DND-41 (cell line): ENCODE measurements at regions not wholly inside any gene's neighbourhood (a gene's known extent, or its start where the extent isn't known, plus 50 kb on each side); places are given as distances from the start of the nearest gene placed in this dataset.

Experiments used
- ATAC-seq: fragments of 200-7000 bp; cut with Tn5 transposase; 3 replicates; pipeline ENCODE4 v1.9.1; 2021; ENCODE audit warnings: low read depth; ENCODE audit not compliant: insufficient read depth
- DNase-seq: peaks from one replicate; pipeline ENCODE4 v3.0.0-alpha.2; 2020
- H2AFZ ChIP-seq: 2 replicates; pipeline ENCODE4 v1.6.0; 2012; ENCODE audit warnings: low read depth, low read length
- H3K27ac ChIP-seq: 2 replicates; pipeline ENCODE4 v1.5.1; 2012; ENCODE audit warnings: low read length, inconsistent platforms
- H3K27me3 ChIP-seq: fragments of 200-600 bp; sonication (generic); 2 replicates; pipeline ENCODE4 v1.6.0; 2012; ENCODE audit warnings: low read length, mild to moderate bottlenecking, inconsistent platforms; ENCODE audit not compliant: insufficient read depth, poor library complexity
- H3K36me3 ChIP-seq: 2 replicates; pipeline ENCODE4 v1.5.1; 2012; ENCODE audit warnings: low read length, inconsistent platforms; ENCODE audit not compliant: insufficient read depth
- H3K4me1 ChIP-seq: 2 replicates; pipeline ENCODE4 v1.5.1; 2012; ENCODE audit warnings: mild to moderate bottlenecking, low read length; ENCODE audit not compliant: insufficient read depth
- H3K4me2 ChIP-seq: 2 replicates; pipeline ENCODE4 v1.6.0; 2012; ENCODE audit warnings: mild to moderate bottlenecking, moderate library complexity, low read length, inconsistent platforms; ENCODE audit not compliant: insufficient read depth
- H3K4me3 ChIP-seq, 2 experiments: fragments of 200-600 bp in 1 of 2; shearing (Covaris generic) in 1 of 2; 2 replicates each; pipeline ENCODE4 v1.5.1; 2012 to 2016; ENCODE audit warnings: inconsistent platforms in 2 of 2, low read length in 2 of 2, mild to moderate bottlenecking in 2 of 2, low read depth in 1 of 2, moderate library complexity in 1 of 2
- H3K79me2 ChIP-seq: 2 replicates; pipeline ENCODE4 v1.6.0; 2012; ENCODE audit warnings: low read length, inconsistent platforms; ENCODE audit not compliant: insufficient read depth
- H3K9ac ChIP-seq: 2 replicates; pipeline ENCODE4 v1.6.0; 2012; ENCODE audit warnings: low read depth, mild to moderate bottlenecking, inconsistent platforms, low read length, moderate library complexity
- H3K9me3 ChIP-seq: 2 replicates; pipeline ENCODE4 v1.5.1; 2012; ENCODE audit warnings: low read length, moderate library complexity, mild to moderate bottlenecking, inconsistent platforms; ENCODE audit not compliant: insufficient read depth, severe bottlenecking
- H4K20me1 ChIP-seq: 2 replicates; pipeline ENCODE4 v1.6.0; 2012; ENCODE audit warnings: low read length; ENCODE audit not compliant: insufficient read depth
- EZH2 ChIP-seq: IDR thresholded peaks from 3 replicates; pipeline ENCODE4 v1.6.1; 2012; ENCODE audit warnings: borderline replicate concordance, low read depth, mild to moderate bottlenecking, moderate library complexity, low read length, inconsistent platforms; ENCODE audit not compliant: severe bottlenecking
- TF ChIP-seq, protein P1 (sequence below): IDR thresholded peaks from 2 replicates; pipeline ENCODE4 v1.5.1; 2012; ENCODE audit warnings: borderline replicate concordance, low read length, moderate library complexity, mild to moderate bottlenecking; ENCODE audit not compliant: poor library complexity, severe bottlenecking; ENCODE audit errors: extremely low read depth

DNA sequence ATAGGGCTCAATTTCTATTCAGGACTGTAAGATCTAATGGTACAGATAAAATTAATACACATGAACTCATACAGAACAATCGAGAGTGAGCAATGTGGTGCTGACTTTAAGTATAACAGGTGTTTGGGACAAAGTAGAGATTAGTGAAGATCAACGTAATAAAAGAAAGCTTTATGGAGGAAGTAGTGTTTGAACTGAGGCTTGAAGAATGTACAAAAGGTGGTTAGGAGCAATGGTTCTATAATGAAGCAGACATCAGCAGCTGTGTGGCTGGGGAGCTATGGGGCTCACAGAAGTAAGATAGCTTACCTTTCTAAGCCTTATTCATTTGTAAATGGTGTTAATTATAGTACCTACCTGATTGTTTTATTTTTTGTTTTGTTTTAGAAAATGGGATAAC is 275.4 kb upstream of the RGMB start:
- Histone ChIP-seq H3K27me3 (no peaks in the 10 kb centered on the region), H3K36me3 (no peaks in the 10 kb centered on the region), H3K9me3 (no peaks in the 10 kb centered on the region), H3K79me2 (no peaks in the 10 kb centered on the region), H3K4me1 (peaks cover 8% of the 10 kb centered on the region; the same call in 1 of the 2 replicates), H3K4me2 (no peak overlapping the region), H3K27ac (no peak overlapping the region), H3K4me3 (no peak overlapping the region), H4K20me1 (no peaks in the 10 kb centered on the region), H2AFZ (no peak overlapping the region), H3K9ac (no peak overlapping the region)
- DNase-seq (no peak), ATAC-seq (no peak)
- no peak for TF ChIP-seq EZH2
- TF ChIP-seq, protein P1, sequence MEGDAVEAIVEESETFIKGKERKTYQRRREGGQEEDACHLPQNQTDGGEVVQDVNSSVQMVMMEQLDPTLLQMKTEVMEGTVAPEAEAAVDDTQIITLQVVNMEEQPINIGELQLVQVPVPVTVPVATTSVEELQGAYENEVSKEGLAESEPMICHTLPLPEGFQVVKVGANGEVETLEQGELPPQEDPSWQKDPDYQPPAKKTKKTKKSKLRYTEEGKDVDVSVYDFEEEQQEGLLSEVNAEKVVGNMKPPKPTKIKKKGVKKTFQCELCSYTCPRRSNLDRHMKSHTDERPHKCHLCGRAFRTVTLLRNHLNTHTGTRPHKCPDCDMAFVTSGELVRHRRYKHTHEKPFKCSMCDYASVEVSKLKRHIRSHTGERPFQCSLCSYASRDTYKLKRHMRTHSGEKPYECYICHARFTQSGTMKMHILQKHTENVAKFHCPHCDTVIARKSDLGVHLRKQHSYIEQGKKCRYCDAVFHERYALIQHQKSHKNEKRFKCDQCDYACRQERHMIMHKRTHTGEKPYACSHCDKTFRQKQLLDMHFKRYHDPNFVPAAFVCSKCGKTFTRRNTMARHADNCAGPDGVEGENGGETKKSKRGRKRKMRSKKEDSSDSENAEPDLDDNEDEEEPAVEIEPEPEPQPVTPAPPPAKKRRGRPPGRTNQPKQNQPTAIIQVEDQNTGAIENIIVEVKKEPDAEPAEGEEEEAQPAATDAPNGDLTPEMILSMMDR, result no peak

DNA sequence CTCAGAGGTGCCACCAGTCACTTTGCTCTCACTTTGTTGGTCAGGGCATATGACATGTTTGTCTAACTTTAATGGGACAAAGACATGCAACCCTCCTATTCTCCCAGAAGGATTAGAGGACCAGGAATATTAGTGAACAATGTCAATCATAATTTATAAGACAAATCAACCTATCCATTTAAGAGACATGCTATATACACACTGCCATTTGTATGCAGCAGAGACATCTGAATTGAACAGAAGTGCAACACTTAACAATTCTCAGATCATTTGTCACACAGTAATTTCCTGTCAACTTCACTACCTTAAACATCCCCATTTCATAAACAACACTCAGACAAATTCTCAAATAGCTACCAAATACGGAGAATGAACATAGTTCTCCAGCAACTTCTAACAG is 273.6 kb upstream of the RGMB start:
- Histone ChIP-seq H4K20me1 (no peaks in the 10 kb centered on the region), H2AFZ (no peak overlapping the region), H3K9me3 (no peaks in the 10 kb centered on the region), H3K4me3 (no peak overlapping the region), H3K79me2 (no peaks in the 10 kb centered on the region), H3K4me2 (no peak overlapping the region), H3K4me1 (peaks cover 8% of the 10 kb centered on the region; the same call in 1 of the 2 replicates), H3K27ac (no peak overlapping the region), H3K36me3 (no peaks in the 10 kb centered on the region), H3K27me3 (no peaks in the 10 kb centered on the region), H3K9ac (no peak overlapping the region)
- DNase-seq (no peak), ATAC-seq (no peak)
- TF ChIP-seq EZH2, result no peak
- TF ChIP-seq, protein P1, result no peak

DNA sequence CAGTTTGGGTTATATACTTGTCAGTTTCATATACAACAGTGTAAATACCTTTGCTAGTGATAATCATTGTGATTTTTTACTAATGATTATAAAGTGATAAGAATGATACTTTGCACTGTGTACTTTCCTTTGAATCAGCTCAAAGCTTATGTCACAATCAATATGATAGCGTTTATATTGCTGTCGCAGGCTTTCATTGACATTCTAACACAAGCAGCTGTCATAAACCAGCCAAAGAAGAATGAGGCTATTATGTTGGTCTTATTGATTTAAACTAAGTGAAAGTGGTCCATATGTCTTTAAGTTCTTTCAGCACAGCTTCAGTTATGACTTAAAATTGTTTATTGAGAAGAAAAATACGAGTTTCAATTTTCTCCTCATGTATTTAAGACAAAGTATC is 272.7 kb upstream of the RGMB start:
- peaks cover 8% of the 10 kb centered on the region; the same call in 1 of the 2 replicates for H3K4me1 ChIP-seq
- no peak for ATAC-seq
- H3K9me3 ChIP-seq, result no peaks in the 10 kb centered on the region
- H3K79me2 ChIP-seq, result no peaks in the 10 kb centered on the region
- H3K27me3 ChIP-seq, result no peaks in the 10 kb centered on the region
- no peak overlapping the region for H2AFZ ChIP-seq
- no peak overlapping the region for H3K4me3 ChIP-seq
- DNase-seq, result no peak
- TF ChIP-seq, protein P1, result no peak
- TF ChIP-seq EZH2, result no peak
- H3K27ac ChIP-seq, result no peak overlapping the region
- no peaks in the 10 kb centered on the region for H3K36me3 ChIP-seq
- no peaks in the 10 kb centered on the region for H4K20me1 ChIP-seq
- no peak overlapping the region for H3K4me2 ChIP-seq
- no peak overlapping the region for H3K9ac ChIP-seq

DNA sequence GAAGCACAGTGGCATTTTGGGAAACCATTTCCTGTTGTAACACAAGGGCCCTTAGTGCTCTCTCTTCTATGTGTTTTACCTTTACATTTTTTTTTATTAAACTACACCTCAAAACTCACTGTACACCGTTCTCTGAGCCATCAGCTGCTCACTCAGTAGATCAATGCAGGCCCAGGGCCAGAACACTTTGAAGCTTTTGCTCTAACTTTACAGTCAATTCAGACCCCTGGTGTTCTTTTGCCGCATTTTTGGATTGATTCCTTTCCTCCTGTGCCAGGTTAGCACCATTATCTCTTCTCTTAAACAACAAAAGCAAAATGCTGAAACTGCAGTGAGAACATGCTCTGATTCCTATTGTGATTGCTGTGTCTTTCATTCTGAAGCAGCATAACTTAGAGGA is 269.8 kb upstream of the RGMB start:
- ATAC-seq (no peak), DNase-seq (no peak)
- H3K27me3 ChIP-seq, result no peaks in the 10 kb centered on the region
- H3K4me2 ChIP-seq, result no peak overlapping the region
- H3K36me3 ChIP-seq, result no peaks in the 10 kb centered on the region
- H3K4me3 ChIP-seq, result no peak overlapping the region
- no peak overlapping the region for H3K27ac ChIP-seq
- no peak overlapping the region for H3K9ac ChIP-seq
- no peak overlapping the region for H2AFZ ChIP-seq
- H4K20me1 ChIP-seq, result no peaks in the 10 kb centered on the region
- peaks cover 8% of the 10 kb centered on the region; the same call in 1 of the 2 replicates for H3K4me1 ChIP-seq
- H3K9me3 ChIP-seq, result no peaks in the 10 kb centered on the region
- TF ChIP-seq, protein P1, result no peak
- no peak for TF ChIP-seq EZH2
- no peaks in the 10 kb centered on the region for H3K79me2 ChIP-seq
